ENCODE measurements at regions not wholly inside any gene's neighbourhood (a gene's known extent, or its start where the extent isn't known, plus 50 kb on each side); places are given as distances from the start of the nearest gene placed in this dataset.

DNA sequence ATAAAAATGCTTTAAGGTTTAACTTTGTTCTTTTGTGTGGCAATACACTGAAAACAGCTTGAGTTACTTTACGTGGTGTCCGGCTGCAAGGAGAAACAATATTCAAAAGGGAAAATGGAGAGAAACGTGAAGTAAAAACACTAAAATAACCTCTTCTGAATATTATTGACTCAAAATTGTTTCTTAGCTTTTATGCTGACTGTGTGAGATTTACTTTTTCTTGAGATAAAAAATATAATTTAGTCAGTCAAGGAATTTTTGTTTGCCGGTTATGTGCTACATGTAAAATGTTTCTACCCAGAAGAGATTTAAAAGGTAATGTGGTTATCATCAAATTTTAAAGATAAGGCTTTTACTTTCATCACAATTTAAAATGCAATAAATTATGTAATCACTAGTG, 200.6 kb upstream of the GPC6 start:
- Histone ChIP-seq H3K79me2 (ENCODE audit: insufficient read depth, low read length) (no peaks in the 10 kb centered on the region), H3K27ac (ENCODE audit: extremely low read length, insufficient read depth, low read length) (no peak overlapping the region), H3K4me3 (replicated peaks in 1 of 3; ENCODE audit: insufficient read depth in 1 of 3, low read depth in 2 of 3, low read length in 3 of 3) (no peak overlapping the region), H4K20me1 (ENCODE audit: insufficient read depth, low read length) (no peaks in the 10 kb centered on the region), H3K36me3 (replicated peaks in 1 of 2; ENCODE audit: control insufficient read depth in 1 of 2, insufficient read depth in 2 of 2, low read length in 2 of 2) (no peaks in the 10 kb centered on the region), H3K9me3 (ENCODE audit: low read length) (no peaks in the 10 kb centered on the region), H3K4me1 (ENCODE audit: insufficient read depth, low read length) (no peaks in the 10 kb centered on the region), H3K9ac (ENCODE audit: insufficient read depth, low read depth, low read length) (no peak overlapping the region), H2AFZ (ENCODE audit: low read length) (no peak overlapping the region), H3K4me2 (ENCODE audit: low read depth, low read length) (no peak overlapping the region), H3K27me3 (ENCODE audit: control insufficient read depth in 1 of 2, insufficient read depth in 2 of 2, low read length in 2 of 2) (peaks cover 0 to 3% of the 10 kb centered on the region in 2 experiments; a peak in 1 of 5 replicates)
- CTCF ChIA-PET (ENCODE audit: low intra/inter-chr PET ratio, low total read pairs), result no interaction called here
- TF ChIP-seq MAFK (conservative IDR thresholded peaks at IDR 0.05 in 1 of 2, IDR thresholded peaks at IDR 0.05 in 1 of 2; ENCODE audit: low read length in 2 of 2) (peak; percentile 61 to 87), ZNF790 (CRISPR knock-in tag; IDR thresholded peaks at IDR 0.05; ENCODE audit: borderline replicate concordance) (no peak), ZNF230 (CRISPR knock-in tag; IDR thresholded peaks at IDR 0.05) (no peak), ZFP62 (CRISPR knock-in tag; IDR thresholded peaks at IDR 0.05) (no peak), ATAD3A (CRISPR knock-in tag; IDR thresholded peaks at IDR 0.05) (no peak), TEAD3 (CRISPR knock-in tag; optimal IDR thresholded peaks at IDR 0.05; ENCODE audit: borderline replicate concordance) (no peak), MAFF (IDR thresholded peaks at IDR 0.05; ENCODE audit: low read depth, low read length) (peak; percentile 76)
- TF ChIP-seq, protein P1, sequence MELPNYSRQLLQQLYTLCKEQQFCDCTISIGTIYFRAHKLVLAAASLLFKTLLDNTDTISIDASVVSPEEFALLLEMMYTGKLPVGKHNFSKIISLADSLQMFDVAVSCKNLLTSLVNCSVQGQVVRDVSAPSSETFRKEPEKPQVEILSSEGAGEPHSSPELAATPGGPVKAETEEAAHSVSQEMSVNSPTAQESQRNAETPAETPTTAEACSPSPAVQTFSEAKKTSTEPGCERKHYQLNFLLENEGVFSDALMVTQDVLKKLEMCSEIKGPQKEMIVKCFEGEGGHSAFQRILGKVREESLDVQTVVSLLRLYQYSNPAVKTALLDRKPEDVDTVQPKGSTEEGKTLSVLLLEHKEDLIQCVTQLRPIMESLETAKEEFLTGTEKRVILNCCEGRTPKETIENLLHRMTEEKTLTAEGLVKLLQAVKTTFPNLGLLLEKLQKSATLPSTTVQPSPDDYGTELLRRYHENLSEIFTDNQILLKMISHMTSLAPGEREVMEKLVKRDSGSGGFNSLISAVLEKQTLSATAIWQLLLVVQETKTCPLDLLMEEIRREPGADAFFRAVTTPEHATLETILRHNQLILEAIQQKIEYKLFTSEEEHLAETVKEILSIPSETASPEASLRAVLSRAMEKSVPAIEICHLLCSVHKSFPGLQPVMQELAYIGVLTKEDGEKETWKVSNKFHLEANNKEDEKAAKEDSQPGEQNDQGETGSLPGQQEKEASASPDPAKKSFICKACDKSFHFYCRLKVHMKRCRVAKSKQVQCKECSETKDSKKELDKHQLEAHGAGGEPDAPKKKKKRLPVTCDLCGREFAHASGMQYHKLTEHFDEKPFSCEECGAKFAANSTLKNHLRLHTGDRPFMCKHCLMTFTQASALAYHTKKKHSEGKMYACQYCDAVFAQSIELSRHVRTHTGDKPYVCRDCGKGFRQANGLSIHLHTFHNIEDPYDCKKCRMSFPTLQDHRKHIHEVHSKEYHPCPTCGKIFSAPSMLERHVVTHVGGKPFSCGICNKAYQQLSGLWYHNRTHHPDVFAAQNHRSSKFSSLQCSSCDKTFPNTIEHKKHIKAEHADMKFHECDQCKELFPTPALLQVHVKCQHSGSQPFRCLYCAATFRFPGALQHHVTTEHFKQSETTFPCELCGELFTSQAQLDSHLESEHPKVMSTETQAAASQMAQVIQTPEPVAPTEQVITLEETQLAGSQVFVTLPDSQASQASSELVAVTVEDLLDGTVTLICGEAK (IDR thresholded peaks at IDR 0.05), result no peak
- TF ChIP-seq, protein P1 (CRISPR knock-in tag; IDR thresholded peaks at IDR 0.05), result no peak
- ATAC-seq (no peak), FAIRE-seq (no peak), DNase-seq (ENCODE audit: low spot score) (no peak)
- POLR2A ChIA-PET, result no interaction called here
- in situ Hi-C loops (cut with HindIII; ENCODE audit: extremely low pct_ligation_motif_present, low pct_unique_long_range_greater_than_20kb) (no loop called here), intact Hi-C loops (cut with micrococcal nuclease; ENCODE audit: unreplicated experiment) (no loop called here)
- BruUV-seq (replicated peaks), result no TSS peak
- whole genome bisulfite sequencing (ENCODE audit: low lambda C conversion rate), result 29% methylated on average over 4 of the region's 4 CpGs

Data from HepG2 (cell line).